ENCODE measurements at regions not wholly inside any gene's neighbourhood (a gene's known extent, or its start where the extent isn't known, plus 50 kb on each side); places are given as distances from the start of the nearest gene placed in this dataset.

GRCh38 chr20:40945754-40946450 is 82.7 kb upstream of the TOP1 start (continued):
- no peak for TF ChIP-seq RFX1 (IDR thresholded peaks at IDR 0.05)
- no peak for TF ChIP-seq ZNF879 (CRISPR knock-in tag; IDR thresholded peaks at IDR 0.05)
- TF ChIP-seq MED13 (CRISPR knock-in tag; IDR thresholded peaks at IDR 0.05): no peak
- no peak for TF ChIP-seq SMAD9 (CRISPR knock-in tag; IDR thresholded peaks at IDR 0.05)
- no peak for TF ChIP-seq ZBTB42 (CRISPR knock-in tag; IDR thresholded peaks at IDR 0.05)
- TF ChIP-seq RBFOX2 (IDR thresholded peaks at IDR 0.05; ENCODE audit: low read depth, low read length): no peak
- TF ChIP-seq RBM22 (optimal IDR thresholded peaks at IDR 0.05; ENCODE audit: low read length): no peak
- 0 out of 2 replicates have a peak, but pooled peaks have one; percentile 17 for TF ChIP-seq RFXAP (CRISPR knock-in tag; IDR thresholded peaks at IDR 0.05; ENCODE audit: borderline replicate concordance)
- no peak for TF ChIP-seq PBX3 (CRISPR knock-in tag; IDR thresholded peaks at IDR 0.05; ENCODE audit: borderline replicate concordance)
- TF ChIP-seq, protein P1, sequence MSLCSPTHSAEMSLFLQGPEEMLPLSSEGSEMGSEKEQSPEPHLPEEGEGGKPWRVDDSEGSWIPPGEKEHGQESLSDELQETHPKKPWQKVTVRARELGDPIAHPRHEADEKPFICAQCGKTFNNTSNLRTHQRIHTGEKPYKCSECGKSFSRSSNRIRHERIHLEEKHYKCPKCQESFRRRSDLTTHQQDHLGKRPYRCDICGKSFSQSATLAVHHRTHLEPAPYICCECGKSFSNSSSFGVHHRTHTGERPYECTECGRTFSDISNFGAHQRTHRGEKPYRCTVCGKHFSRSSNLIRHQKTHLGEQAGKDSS (CRISPR knock-in tag; IDR thresholded peaks at IDR 0.05; ENCODE audit: borderline replicate concordance, low read depth): peak; percentile 87
- TF ChIP-seq BORCS8-MEF2B (CRISPR knock-in tag; IDR thresholded peaks at IDR 0.05): no peak
- TF ChIP-seq TEF (CRISPR knock-in tag; IDR thresholded peaks at IDR 0.05): no peak
- no peak for TF ChIP-seq JDP2 (CRISPR knock-in tag; IDR thresholded peaks at IDR 0.05; ENCODE audit: borderline replicate concordance)
- TF ChIP-seq, protein P2, sequence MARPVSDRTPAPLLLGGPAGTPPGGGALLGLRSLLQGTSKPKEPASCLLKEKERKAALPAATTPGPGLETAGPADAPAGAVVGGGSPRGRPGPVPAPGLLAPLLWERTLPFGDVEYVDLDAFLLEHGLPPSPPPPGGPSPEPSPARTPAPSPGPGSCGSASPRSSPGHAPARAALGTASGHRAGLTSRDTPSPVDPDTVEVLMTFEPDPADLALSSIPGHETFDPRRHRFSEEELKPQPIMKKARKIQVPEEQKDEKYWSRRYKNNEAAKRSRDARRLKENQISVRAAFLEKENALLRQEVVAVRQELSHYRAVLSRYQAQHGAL (CRISPR knock-in tag; IDR thresholded peaks at IDR 0.05; ENCODE audit: not compliant biosample characterization): no peak
- TF ChIP-seq GMEB2 (CRISPR knock-in tag; IDR thresholded peaks at IDR 0.05; ENCODE audit: low read depth): no peak
- no peak for TF ChIP-seq ZNF337 (CRISPR knock-in tag; IDR thresholded peaks at IDR 0.05; ENCODE audit: borderline replicate concordance, low read depth)
- TF ChIP-seq CBX1 (IDR thresholded peaks at IDR 0.05; ENCODE audit: low read depth): no peak
- peak; percentile 24; the same call in 1 of the 2 replicates for TF ChIP-seq FOXO1 (CRISPR knock-in tag; IDR thresholded peaks at IDR 0.05)
- no peak for TF ChIP-seq SRF (IDR thresholded peaks at IDR 0.05; ENCODE audit: low read depth, low read length)
- 0 out of 2 replicates have a peak, but pooled peaks have one; percentile 33 for TF ChIP-seq ZNF251 (CRISPR knock-in tag; IDR thresholded peaks at IDR 0.05)
- TF ChIP-seq HES4 (CRISPR knock-in tag; IDR thresholded peaks at IDR 0.05; ENCODE audit: borderline replicate concordance): no peak
- no peak for TF ChIP-seq PCBP1 (IDR thresholded peaks at IDR 0.05; ENCODE audit: borderline replicate concordance, low read depth, low read length)
- TF ChIP-seq NFKBIZ (CRISPR knock-in tag; IDR thresholded peaks at IDR 0.05): no peak
- no peak for TF ChIP-seq ZNF737 (CRISPR knock-in tag; IDR thresholded peaks at IDR 0.05; ENCODE audit: borderline replicate concordance)
- no peak for TF ChIP-seq GTF3A (CRISPR knock-in tag; conservative IDR thresholded peaks at IDR 0.05)
- no peak for TF ChIP-seq NR1H2 (CRISPR knock-in tag; IDR thresholded peaks at IDR 0.05; ENCODE audit: borderline replicate concordance, low read depth)
- TF ChIP-seq SALL1 (CRISPR knock-in tag; IDR thresholded peaks at IDR 0.05): peak; percentile 24; the same call in 1 of the 2 replicates
